LNCAP (cell line): ENCODE measurements at regions not wholly inside any gene's neighbourhood (a gene's known extent, or its start where the extent isn't known, plus 50 kb on each side); places are given as distances from the start of the nearest gene placed in this dataset.

ENCODE experiments used
- TF ChIP-seq, protein P1 (sequence below): fragments of 450-650 bp; IDR thresholded peaks from 2 replicates; pipeline ENCODE4 v1.5.1; 2017; ENCODE audit warnings: mild to moderate bottlenecking

DNA sequence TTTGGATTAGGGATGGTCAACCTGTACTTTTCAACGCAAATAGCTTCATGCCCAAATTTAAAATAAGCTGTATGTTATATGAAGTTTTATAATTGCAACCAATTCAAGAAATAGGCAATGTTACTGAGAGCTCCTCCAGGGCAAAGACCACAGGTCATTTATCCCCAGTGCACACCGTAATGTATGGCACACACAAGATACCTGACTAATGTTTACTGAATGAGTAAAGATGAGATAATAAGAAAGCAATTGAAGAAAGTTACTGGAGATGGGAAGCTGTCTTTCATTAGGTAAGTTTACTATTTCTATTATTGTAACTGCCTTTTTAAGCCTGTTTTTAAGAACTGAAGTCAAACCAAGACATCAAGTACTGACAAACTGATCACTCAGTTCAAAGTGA lies 184.5 kb upstream of the VRK2 start:
- TF ChIP-seq, protein P1, sequence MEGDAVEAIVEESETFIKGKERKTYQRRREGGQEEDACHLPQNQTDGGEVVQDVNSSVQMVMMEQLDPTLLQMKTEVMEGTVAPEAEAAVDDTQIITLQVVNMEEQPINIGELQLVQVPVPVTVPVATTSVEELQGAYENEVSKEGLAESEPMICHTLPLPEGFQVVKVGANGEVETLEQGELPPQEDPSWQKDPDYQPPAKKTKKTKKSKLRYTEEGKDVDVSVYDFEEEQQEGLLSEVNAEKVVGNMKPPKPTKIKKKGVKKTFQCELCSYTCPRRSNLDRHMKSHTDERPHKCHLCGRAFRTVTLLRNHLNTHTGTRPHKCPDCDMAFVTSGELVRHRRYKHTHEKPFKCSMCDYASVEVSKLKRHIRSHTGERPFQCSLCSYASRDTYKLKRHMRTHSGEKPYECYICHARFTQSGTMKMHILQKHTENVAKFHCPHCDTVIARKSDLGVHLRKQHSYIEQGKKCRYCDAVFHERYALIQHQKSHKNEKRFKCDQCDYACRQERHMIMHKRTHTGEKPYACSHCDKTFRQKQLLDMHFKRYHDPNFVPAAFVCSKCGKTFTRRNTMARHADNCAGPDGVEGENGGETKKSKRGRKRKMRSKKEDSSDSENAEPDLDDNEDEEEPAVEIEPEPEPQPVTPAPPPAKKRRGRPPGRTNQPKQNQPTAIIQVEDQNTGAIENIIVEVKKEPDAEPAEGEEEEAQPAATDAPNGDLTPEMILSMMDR, result no peak

DNA sequence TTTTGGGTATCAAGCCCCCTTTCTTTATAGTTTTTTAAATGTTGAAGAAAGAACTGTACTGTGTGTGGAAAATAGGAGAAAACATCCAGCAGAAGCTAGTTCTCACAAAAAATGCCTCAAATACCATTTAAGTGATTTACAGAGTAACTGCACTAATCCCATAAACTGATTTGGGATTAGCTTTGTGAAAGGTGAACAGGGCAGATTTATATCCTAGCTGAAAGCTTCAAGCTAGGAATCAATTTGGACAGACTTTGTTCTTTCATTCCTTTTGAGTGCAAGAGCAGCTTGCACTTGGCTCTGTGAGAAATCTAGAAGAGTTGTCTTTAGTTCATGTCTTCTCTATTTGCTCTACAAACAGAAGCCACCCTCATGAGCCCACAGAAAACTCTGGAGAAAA lies 183.9 kb upstream of the VRK2 start:
- TF ChIP-seq, protein P1, result no peak

DNA sequence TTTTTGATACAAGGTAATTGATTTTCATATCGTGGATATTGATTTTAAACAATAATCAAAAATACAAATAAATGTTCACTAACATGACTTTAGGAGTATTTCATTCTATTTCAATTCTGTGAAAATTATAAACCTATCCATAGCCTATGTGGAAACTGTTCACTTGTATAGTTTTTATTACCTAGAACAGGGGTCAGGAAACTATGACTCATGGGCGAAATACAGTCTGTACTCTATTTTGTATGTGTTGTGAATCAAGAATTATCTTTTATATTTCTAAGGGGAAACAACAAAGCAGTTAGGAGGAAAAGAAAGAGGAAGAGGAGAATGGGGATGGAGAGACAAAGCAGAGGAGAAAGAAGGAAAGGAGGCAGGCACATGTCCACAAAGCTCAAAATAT lies 181.7 kb upstream of the VRK2 start:
- TF ChIP-seq, protein P1, result no peak

DNA sequence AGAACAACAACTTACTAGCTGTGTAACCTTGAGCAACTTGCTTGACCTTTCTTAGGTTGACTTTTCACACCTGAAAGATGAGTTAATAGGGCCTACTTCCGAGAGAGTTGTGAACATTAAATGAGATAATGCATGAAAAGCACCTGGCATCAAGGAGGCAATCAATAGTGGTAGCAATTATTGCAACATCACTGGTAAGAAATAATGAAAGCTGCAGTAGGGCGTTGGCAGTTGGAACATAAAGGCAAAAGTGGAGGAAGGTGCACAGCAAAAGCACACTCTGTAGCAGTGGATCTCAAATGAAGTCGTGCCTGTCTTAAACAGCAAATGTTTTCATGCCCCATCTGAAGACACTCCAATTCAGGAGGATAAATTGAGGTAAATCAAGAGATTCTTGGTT lies 178.9 kb upstream of the VRK2 start:
- TF ChIP-seq, protein P1, result no peak

DNA sequence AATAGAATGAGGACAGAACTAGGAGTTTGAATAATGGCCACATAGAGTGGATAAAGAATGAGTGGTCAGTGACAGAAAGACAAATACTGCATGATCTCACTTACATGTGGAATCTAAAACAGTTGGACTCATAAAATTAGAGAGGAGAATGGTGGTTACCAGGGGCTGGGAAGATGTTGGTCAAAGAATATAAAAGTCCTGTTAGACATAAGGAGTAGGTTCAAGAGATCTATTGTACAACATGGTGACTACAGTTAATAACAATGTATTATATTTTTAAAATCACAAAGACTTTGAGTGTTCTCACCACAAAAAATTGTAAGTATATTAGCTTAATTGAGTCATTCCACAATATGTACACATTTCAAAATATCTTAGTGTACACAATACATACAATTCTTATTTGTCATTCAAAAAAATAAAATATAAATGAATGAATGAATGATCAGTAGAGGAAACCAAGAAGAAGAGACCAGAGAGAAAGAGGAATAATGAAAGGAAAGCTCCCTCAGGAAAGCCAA lies 177.9 kb upstream of the VRK2 start:
- TF ChIP-seq, protein P1, result no peak

DNA sequence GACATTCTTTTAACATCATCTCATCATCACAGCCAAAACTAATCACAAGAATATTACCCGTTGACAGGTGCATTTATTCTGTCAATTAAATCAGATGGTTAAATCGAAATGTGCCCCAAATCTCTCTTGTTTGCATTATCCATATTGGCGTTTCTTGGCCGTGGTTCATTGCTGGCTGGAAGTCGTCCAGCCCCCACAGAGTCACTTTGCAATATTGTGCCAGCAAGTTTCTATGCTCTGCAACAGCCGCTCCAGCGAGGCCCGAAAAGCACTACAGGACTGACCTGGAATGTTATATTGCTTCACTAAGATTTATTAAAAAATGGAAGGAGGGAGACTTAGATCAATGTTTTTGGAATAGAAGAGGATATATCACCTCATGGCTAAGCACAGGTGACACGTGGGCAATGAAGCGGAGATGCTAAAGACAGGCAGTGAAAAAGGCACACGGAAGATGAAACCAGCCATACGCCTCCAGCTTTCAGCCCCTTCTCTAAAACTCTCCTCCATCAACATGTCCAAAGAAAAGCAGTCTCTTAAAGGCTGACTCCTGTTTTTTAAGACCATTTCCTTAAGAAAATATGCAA lies 176.8 kb upstream of the VRK2 start:
- TF ChIP-seq, protein P1, result no peak

DNA sequence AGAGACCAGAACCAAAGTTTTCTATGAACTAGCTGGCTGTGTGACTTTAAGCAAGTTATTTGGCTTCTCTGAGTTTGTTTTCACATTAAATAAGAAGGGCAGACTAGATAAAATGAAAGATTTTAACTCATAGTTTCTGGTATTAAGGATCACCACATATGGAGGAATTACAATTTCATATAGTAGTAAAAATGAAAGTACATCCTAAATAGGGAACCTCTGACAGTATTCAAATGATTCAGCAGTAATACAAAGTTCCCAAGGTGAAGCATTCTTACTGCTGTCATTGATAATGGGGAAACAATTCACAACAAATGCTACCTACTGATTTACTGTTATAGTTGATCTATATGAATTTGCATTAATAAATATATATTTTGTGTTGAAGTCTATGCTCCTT lies 170.3 kb upstream of the VRK2 start:
- TF ChIP-seq, protein P1, result no peak

DNA sequence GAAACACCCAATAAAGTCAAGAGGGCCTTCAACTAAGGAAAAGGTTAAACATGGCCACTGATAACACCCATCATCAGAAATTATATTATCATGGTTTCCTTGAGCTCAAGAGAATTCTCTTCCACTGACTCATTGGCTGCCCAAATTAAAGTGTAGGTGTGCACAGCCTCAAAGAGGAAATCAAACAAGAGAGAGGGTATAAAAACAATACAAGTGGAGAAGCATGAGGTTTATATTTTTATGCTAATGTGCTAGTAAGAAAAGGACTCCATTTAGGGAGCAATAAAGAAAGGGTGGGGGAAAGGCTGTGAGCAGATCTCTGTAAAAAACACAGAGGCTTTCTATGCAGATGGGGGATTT lies 168.8 kb upstream of the VRK2 start:
- TF ChIP-seq, protein P1, result no peak
